Endothelial cell (in vitro differentiated cells): ENCODE measurements at regions not wholly inside any gene's neighbourhood (a gene's known extent, or its start where the extent isn't known, plus 50 kb on each side); places are given as distances from the start of the nearest gene placed in this dataset.

Experiments used
- DNase-seq: peaks from one replicate; pipeline ENCODE4 v3.0.0; 2021; ENCODE audit warnings: low spot score
- H3K27ac Mint-ChIP-seq: one replicate; pipeline ENCODE4 v1.8.0; 2021; ENCODE audit warnings: mixed read lengths, inconsistent platforms; ENCODE audit not compliant: unreplicated experiment
- H3K27me3 Mint-ChIP-seq: one replicate; pipeline ENCODE4 v1.8.0; 2021; ENCODE audit warnings: mild to moderate bottlenecking, moderate library complexity, mixed read lengths, inconsistent platforms; ENCODE audit not compliant: unreplicated experiment
- H3K36me3 Mint-ChIP-seq: one replicate; pipeline ENCODE4 v1.8.0; 2021; ENCODE audit warnings: mild to moderate bottlenecking, low read depth, mixed read lengths, inconsistent platforms; ENCODE audit not compliant: unreplicated experiment
- H3K4me1 Mint-ChIP-seq: one replicate; pipeline ENCODE4 v1.8.0; 2021; ENCODE audit warnings: mild to moderate bottlenecking, mixed read lengths, inconsistent platforms; ENCODE audit not compliant: unreplicated experiment
- H3K4me3 Mint-ChIP-seq: one replicate; pipeline ENCODE4 v1.8.0; 2021; ENCODE audit warnings: mild to moderate bottlenecking, mixed read lengths, inconsistent platforms; ENCODE audit not compliant: unreplicated experiment
- H3K9me3 Mint-ChIP-seq: one replicate; pipeline ENCODE4 v1.8.0; 2021; ENCODE audit warnings: mixed read lengths, inconsistent platforms; ENCODE audit not compliant: unreplicated experiment
- TF ChIP-seq, protein P1 (sequence below): fragments of 200-600 bp; sonication (generic); IDR thresholded peaks from one replicate; pipeline ENCODE4 v1.5.0; 2021; ENCODE audit warnings: antibody characterized with exemption; ENCODE audit not compliant: unreplicated experiment

GRCh38 chr3:72204452-72204851 lies 419.5 kb upstream of the PROK2 start:
- TF ChIP-seq, protein P1, sequence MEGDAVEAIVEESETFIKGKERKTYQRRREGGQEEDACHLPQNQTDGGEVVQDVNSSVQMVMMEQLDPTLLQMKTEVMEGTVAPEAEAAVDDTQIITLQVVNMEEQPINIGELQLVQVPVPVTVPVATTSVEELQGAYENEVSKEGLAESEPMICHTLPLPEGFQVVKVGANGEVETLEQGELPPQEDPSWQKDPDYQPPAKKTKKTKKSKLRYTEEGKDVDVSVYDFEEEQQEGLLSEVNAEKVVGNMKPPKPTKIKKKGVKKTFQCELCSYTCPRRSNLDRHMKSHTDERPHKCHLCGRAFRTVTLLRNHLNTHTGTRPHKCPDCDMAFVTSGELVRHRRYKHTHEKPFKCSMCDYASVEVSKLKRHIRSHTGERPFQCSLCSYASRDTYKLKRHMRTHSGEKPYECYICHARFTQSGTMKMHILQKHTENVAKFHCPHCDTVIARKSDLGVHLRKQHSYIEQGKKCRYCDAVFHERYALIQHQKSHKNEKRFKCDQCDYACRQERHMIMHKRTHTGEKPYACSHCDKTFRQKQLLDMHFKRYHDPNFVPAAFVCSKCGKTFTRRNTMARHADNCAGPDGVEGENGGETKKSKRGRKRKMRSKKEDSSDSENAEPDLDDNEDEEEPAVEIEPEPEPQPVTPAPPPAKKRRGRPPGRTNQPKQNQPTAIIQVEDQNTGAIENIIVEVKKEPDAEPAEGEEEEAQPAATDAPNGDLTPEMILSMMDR, result no peak
- Mint-ChIP-seq H3K36me3 (no peaks in the 10 kb centered on the region), H3K4me3 (no peak overlapping the region)

DNA sequence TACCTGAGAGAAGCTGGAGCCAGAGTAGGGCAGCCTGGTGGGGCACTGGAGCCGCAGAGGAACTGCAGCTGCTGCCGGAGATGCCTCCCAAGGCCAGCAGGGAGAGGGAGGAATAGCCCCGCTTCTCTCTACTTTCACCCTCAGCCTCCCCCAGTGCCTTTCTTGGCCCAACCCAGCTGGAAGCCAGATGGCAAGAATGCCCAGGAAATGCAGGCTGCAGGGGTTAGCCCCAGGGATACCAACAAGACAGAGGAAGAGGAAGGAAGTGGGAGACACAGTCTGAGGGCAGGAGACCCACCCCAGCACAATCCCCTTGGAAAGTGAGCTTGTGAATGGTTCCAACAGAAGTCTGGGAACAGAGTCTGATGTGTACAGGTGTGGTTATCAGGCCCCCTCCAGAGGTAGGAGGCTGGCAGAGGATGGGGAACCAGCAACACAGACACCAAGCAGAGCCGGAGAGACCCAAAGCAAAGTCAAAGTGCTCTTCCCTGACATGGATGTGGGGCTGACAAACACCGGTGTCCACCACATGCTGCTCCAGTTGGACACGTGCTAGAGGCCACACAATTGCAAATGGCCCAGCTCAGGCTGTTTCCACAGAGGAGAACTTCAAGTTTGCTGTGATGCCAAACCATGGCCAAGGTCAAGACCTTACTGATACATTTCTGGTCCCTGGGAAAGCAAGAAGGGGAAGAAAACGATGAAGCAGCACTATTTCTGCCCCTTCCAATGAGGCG lies 418.8 kb upstream of the PROK2 start:
- H3K9me3 Mint-ChIP-seq, result no peaks in the 10 kb centered on the region
- H3K4me1 Mint-ChIP-seq, result peaks cover 9% of the 10 kb centered on the region
- H3K36me3 Mint-ChIP-seq, result no peaks in the 10 kb centered on the region
- no peak for DNase-seq
- no peaks in the 10 kb centered on the region for H3K27me3 Mint-ChIP-seq
- H3K27ac Mint-ChIP-seq, result no peak overlapping the region
- H3K4me3 Mint-ChIP-seq, result no peak overlapping the region
- TF ChIP-seq, protein P1, result no peak

More at GRCh38 chr3:72204452-72204851, 419.5 kb upstream of the PROK2 start:
- Mint-ChIP-seq H3K27me3 (no peaks in the 10 kb centered on the region), H3K4me1 (peaks cover 9% of the 10 kb centered on the region), H3K9me3 (no peaks in the 10 kb centered on the region), H3K27ac (no peak overlapping the region)
- no peak for DNase-seq

- Mint-ChIP-seq H3K27me3 (no peaks in the 10 kb centered on the region), H3K27ac (no peak overlapping the region)
Measured at GRCh38 chr3:72203105-72203504, 418.2 kb upstream of the PROK2 start.

GRCh38 chr3:72200332-72200731 lies 415.4 kb upstream of the PROK2 start:
- H3K9me3 Mint-ChIP-seq, result no peaks in the 10 kb centered on the region
- TF ChIP-seq, protein P1, result no peak
- H3K27me3 Mint-ChIP-seq, result peaks cover 1% of the 10 kb centered on the region
- H3K27ac Mint-ChIP-seq, result no peak overlapping the region
- H3K4me3 Mint-ChIP-seq, result no peak overlapping the region
- peaks cover 8% of the 10 kb centered on the region for H3K4me1 Mint-ChIP-seq
- no peaks in the 10 kb centered on the region for H3K36me3 Mint-ChIP-seq
- no peak for DNase-seq

More at GRCh38 chr3:72203105-72203504, 418.2 kb upstream of the PROK2 start:
- TF ChIP-seq, protein P1, result no peak
- Mint-ChIP-seq H3K36me3 (no peaks in the 10 kb centered on the region), H3K4me3 (no peak overlapping the region), H3K4me1 (peaks cover 9% of the 10 kb centered on the region), H3K9me3 (no peaks in the 10 kb centered on the region)
- DNase-seq, result no peak

GRCh38 chr3:72199530-72199929 lies 414.6 kb upstream of the PROK2 start:
- H3K36me3 Mint-ChIP-seq, result no peaks in the 10 kb centered on the region
- peaks cover 2% of the 10 kb centered on the region for H3K27me3 Mint-ChIP-seq
- no peak overlapping the region for H3K4me3 Mint-ChIP-seq
- no peak overlapping the region for H3K27ac Mint-ChIP-seq
- peaks cover 2% of the 10 kb centered on the region for H3K4me1 Mint-ChIP-seq
- no peaks in the 10 kb centered on the region for H3K9me3 Mint-ChIP-seq
- DNase-seq, result no peak
- TF ChIP-seq, protein P1, result no peak
